H1 (cell line): ENCODE measurements at regions not wholly inside any gene's neighbourhood (a gene's known extent, or its start where the extent isn't known, plus 50 kb on each side); places are given as distances from the start of the nearest gene placed in this dataset.

ENCODE experiments used
- CTCF ChIA-PET: fragments of 300-600 bp; sonication (Branson Sonifier 250); formaldehyde crosslinking; loops from one replicate; lab custom pipeline; 2021; ENCODE audit not compliant: partially characterized antibody; lab: Charles Lee
- POLR2A ChIA-PET: fragments of 300-600 bp; sonication (Branson Sonifier 250); formaldehyde crosslinking; loops from one replicate; lab custom pipeline; 2021; ENCODE audit warnings: inconsistent platforms; ENCODE audit not compliant: partially characterized antibody; lab: Charles Lee
- DNase-seq, 2 experiments: peaks; one replicate each; pipeline versions ENCODE4 v3.0.0 to v3.0.0-alpha.2; 2010 to 2022; ENCODE audit warnings: low spot score in 2 of 2, low read depth in 1 of 2, mixed read lengths in 1 of 2
- FAIRE-seq: peaks from 2 replicates; lab custom pipeline; 2011; peaks lifted over from hg19 to GRCh38; lab: Jason Lieb, UNC
- H2AFZ ChIP-seq: 2 replicates; pipeline ENCODE4 v1.8.1; 2012; ENCODE audit warnings: low read length, inconsistent platforms
- H2AK5ac ChIP-seq: 2 replicates; pipeline ENCODE4 v1.6.1; 2013; ENCODE audit warnings: low read depth, low read length
- H2BK120ac ChIP-seq: replicated peaks from 2 replicates; pipeline ENCODE3; 2013; ENCODE audit warnings: low read depth, low read length, inconsistent platforms
- H2BK12ac ChIP-seq: 2 replicates; pipeline ENCODE4 v1.6.1; 2013; ENCODE audit warnings: low read depth, low read length
- H2BK15ac ChIP-seq: 2 replicates; pipeline ENCODE4 v1.6.1; 2013; ENCODE audit warnings: low read length
- H2BK20ac ChIP-seq: 2 replicates; pipeline ENCODE4 v1.6.1; 2013; ENCODE audit warnings: low read length
- H2BK5ac ChIP-seq: 2 replicates; pipeline ENCODE4 v1.6.1; 2013; ENCODE audit warnings: low read depth, low read length
- H3K14ac ChIP-seq: 2 replicates; pipeline ENCODE4 v1.6.1; 2013; ENCODE audit warnings: inconsistent platforms; ENCODE audit not compliant: insufficient read length
- H3K18ac ChIP-seq: 2 replicates; pipeline ENCODE4 v1.6.1; 2013; ENCODE audit warnings: low read length; ENCODE audit errors: extremely low read depth
- H3K23ac ChIP-seq: 2 replicates; pipeline ENCODE4 v1.6.1; 2013; ENCODE audit warnings: inconsistent platforms; ENCODE audit not compliant: insufficient read length
- H3K23me2 ChIP-seq: 2 replicates; pipeline ENCODE4 v1.6.1; 2013; ENCODE audit warnings: low read depth, low read length
- H3K27ac ChIP-seq: 2 replicates; pipeline ENCODE4 v1.6.1; 2011; ENCODE audit warnings: low read depth, low read length, inconsistent platforms
- H3K27me3 ChIP-seq, 4 experiments: replicated peaks in 1 of 4; 1 replicate in 1 of 4; 2 replicates in 3 of 4; pipeline versions ENCODE4 v1.6.1 to v1.8.1; 2011 to 2013; ENCODE audit warnings: low read length in 3 of 4, mild to moderate bottlenecking in 3 of 4, inconsistent platforms in 2 of 4, mixed read lengths in 2 of 4, moderate library complexity in 1 of 4; ENCODE audit not compliant: control insufficient read depth in 3 of 4, insufficient read depth in 3 of 4; ENCODE audit errors: extremely low read depth in 1 of 4
- H3K36me3 ChIP-seq, 4 experiments: 2 replicates each; pipeline versions ENCODE4 v1.6.1 to v1.8.1; 2011 to 2013; ENCODE audit warnings: mild to moderate bottlenecking in 4 of 4, low read length in 3 of 4, moderate library complexity in 2 of 4, control low read depth in 1 of 4, inconsistent platforms in 1 of 4; ENCODE audit not compliant: insufficient read depth in 4 of 4, control insufficient read depth in 2 of 4
- H3K4ac ChIP-seq: replicated peaks from 2 replicates; pipeline ENCODE3; 2013; ENCODE audit warnings: low read length, low read depth, mixed read lengths, inconsistent platforms; ENCODE audit not compliant: insufficient read length
- H3K4me1 ChIP-seq, 4 experiments: replicated peaks in 1 of 4; 1 replicate in 1 of 4; 2 replicates in 3 of 4; pipeline versions ENCODE4 v1.6.1 to v1.8.1; 2011 to 2013; ENCODE audit warnings: low read length in 3 of 4, inconsistent platforms in 2 of 4, mixed read lengths in 1 of 4; ENCODE audit not compliant: insufficient read depth in 4 of 4, control insufficient read depth in 3 of 4
- H3K4me2 ChIP-seq, 2 experiments: 2 replicates each; pipeline versions ENCODE4 v1.6.1 to v1.8.1; 2011 to 2013; ENCODE audit warnings: low read depth in 2 of 2, low read length in 2 of 2, control low read depth in 1 of 2, inconsistent platforms in 1 of 2, mild to moderate bottlenecking in 1 of 2; ENCODE audit not compliant: insufficient read depth in 1 of 2
- H3K4me3 ChIP-seq, 4 experiments: fragments of 200-600, 300-600 bp in 1 of 4; sonication (generic), shearing (Covaris generic), sonication (Bioruptor Twin) in 1 of 4; 2 replicates each; pipeline versions ENCODE4 v1.5.1 to v1.8.1; 2011 to 2016; ENCODE audit warnings: low read length in 4 of 4, low read depth in 3 of 4, control low read depth in 2 of 4, inconsistent platforms in 2 of 4, mild to moderate bottlenecking in 2 of 4, mixed read lengths in 1 of 4, moderate library complexity in 1 of 4; ENCODE audit not compliant: insufficient read depth in 2 of 4; ENCODE audit errors: extremely low read depth in 1 of 4
- H3K56ac ChIP-seq: replicated peaks from 2 replicates; pipeline ENCODE3; 2013; ENCODE audit warnings: low read depth, mild to moderate bottlenecking, mixed read lengths, low read length, inconsistent platforms; ENCODE audit not compliant: insufficient read length
- H3K79me1 ChIP-seq: 2 replicates; pipeline ENCODE4 v1.6.1; 2013; ENCODE audit warnings: low read depth, low read length, control low read depth
- H3K79me2 ChIP-seq, 2 experiments: 2 replicates each; pipeline versions ENCODE4 v1.6.1 to v1.8.1; 2012 to 2013; ENCODE audit warnings: low read length in 2 of 2, mild to moderate bottlenecking in 2 of 2, inconsistent platforms in 1 of 2; ENCODE audit not compliant: insufficient read depth in 2 of 2, control insufficient read depth in 1 of 2
- H3K9ac ChIP-seq, 4 experiments: replicated peaks in 1 of 4; 1 replicate in 1 of 4; 2 replicates in 3 of 4; pipeline versions ENCODE4 v1.6.1 to v1.8.1; 2011 to 2013; ENCODE audit warnings: low read depth in 3 of 4, low read length in 3 of 4, control low read depth in 2 of 4, mild to moderate bottlenecking in 2 of 4, moderate library complexity in 2 of 4, inconsistent platforms in 1 of 4; ENCODE audit errors: extremely low read depth in 1 of 4
- H3K9me3 ChIP-seq, 2 experiments: 2 replicates each; pipeline versions ENCODE4 v1.6.1 to v1.8.1; 2012 to 2013; ENCODE audit warnings: mild to moderate bottlenecking in 2 of 2, moderate library complexity in 2 of 2, control low read depth in 1 of 2, inconsistent platforms in 1 of 2, low read depth in 1 of 2, low read length in 1 of 2, mixed read lengths in 1 of 2; ENCODE audit not compliant: insufficient read depth in 2 of 2
- H4K20me1 ChIP-seq, 2 experiments: replicated peaks in 1 of 2; 2 replicates each; pipeline versions ENCODE3 to v1.8.1; 2011 to 2013; ENCODE audit warnings: inconsistent platforms in 2 of 2, low read length in 2 of 2, mild to moderate bottlenecking in 1 of 2; ENCODE audit not compliant: insufficient read depth in 2 of 2, control insufficient read depth in 1 of 2
- H4K5ac ChIP-seq: 2 replicates; pipeline ENCODE4 v1.6.1; 2013; ENCODE audit warnings: low read length, low read depth, mixed read lengths, inconsistent platforms; ENCODE audit not compliant: insufficient read length
- H4K8ac ChIP-seq: 2 replicates; pipeline ENCODE4 v1.8.0; 2013; ENCODE audit warnings: mild to moderate bottlenecking, moderate library complexity, low read length, inconsistent platforms; ENCODE audit not compliant: insufficient read depth; ENCODE audit errors: extremely low read depth
- H4K91ac ChIP-seq: replicated peaks from 2 replicates; pipeline ENCODE3; 2013; ENCODE audit warnings: low read length, mixed read lengths, inconsistent platforms; ENCODE audit not compliant: insufficient read length
- ATF3 ChIP-seq: IDR thresholded peaks from 2 replicates; pipeline ENCODE4 v1.6.1; 2011; ENCODE audit warnings: low read depth, mild to moderate bottlenecking, low read length; ENCODE audit not compliant: insufficient read depth
- BRCA1 ChIP-seq: IDR thresholded peaks from 2 replicates; pipeline ENCODE4 v1.6.1; 2012; ENCODE audit warnings: low read depth, low read length, improper control_type of control experiment
- CBX5 ChIP-seq: fragments of 300-800, 300-1000 bp; sonication (generic); IDR thresholded peaks from 2 replicates; pipeline ENCODE4 v1.7.1; 2016; ENCODE audit warnings: antibody characterized with exemption, low read length, low read depth
- CEBPB ChIP-seq: IDR thresholded peaks from 2 replicates; pipeline ENCODE4 v1.6.1; 2012; ENCODE audit warnings: low read depth, low read length
- EGR1 ChIP-seq: IDR thresholded peaks from 2 replicates; pipeline ENCODE4 v1.6.1; 2011; ENCODE audit warnings: low read depth, low read length, borderline replicate concordance
- NANOG ChIP-seq: IDR thresholded peaks from 2 replicates; pipeline ENCODE4 v1.6.1; 2011; ENCODE audit warnings: low read length, low read depth, mild to moderate bottlenecking, inconsistent platforms; ENCODE audit not compliant: insufficient read depth, poor library complexity, severe bottlenecking
- PHF8 ChIP-seq: fragments of 200-600 bp; sonication (generic); conservative IDR thresholded peaks from 2 replicates; pipeline ENCODE4 v1.7.1; 2012; ENCODE audit warnings: low read depth, mild to moderate bottlenecking, inconsistent platforms, low read length, moderate library complexity
- POU5F1 ChIP-seq: IDR thresholded peaks from 2 replicates; pipeline ENCODE4 v1.6.1; 2011; ENCODE audit warnings: low read depth, mild to moderate bottlenecking, low read length, moderate library complexity
- SRF ChIP-seq: IDR thresholded peaks from 2 replicates; pipeline ENCODE4 v1.6.1; 2011; ENCODE audit warnings: mild to moderate bottlenecking, low read depth, low read length, moderate library complexity
- TBP ChIP-seq: IDR thresholded peaks from 2 replicates; pipeline ENCODE4 v1.6.1; 2011; ENCODE audit warnings: low read depth, low read length, improper control_type of control experiment
- WGBS, 2 experiments: shearing (Covaris generic) in 1 of 2; methylation state at CpG; one replicate each; pipeline versions ENCODE4 v1.1.6 to v1.1.7; 2013 to 2015; ENCODE audit warnings: low lambda C conversion rate in 2 of 2, mixed read lengths in 2 of 2, inconsistent platforms in 1 of 2, low coverage in 1 of 2, missing lambda C conversion rate in 1 of 2; ENCODE audit not compliant: insufficient replicate concordance in 2 of 2, insufficient coverage in 1 of 2, insufficient read length in 1 of 2; ENCODE audit errors: extremely low coverage in 1 of 2, missing lambda C conversion rate in 1 of 2; 5-methylcytosine and 5-hydroxymethylcytosine counted together
- TF ChIP-seq, protein P1 (sequence below): IDR thresholded peaks from 2 replicates; pipeline ENCODE4 v1.6.1; 2012; ENCODE audit warnings: low read length, inconsistent platforms

- H2AK5ac ChIP-seq: no peak overlapping the region
- no peak overlapping the region for H2BK12ac ChIP-seq
- H3K18ac ChIP-seq: no peak overlapping the region
- no peaks in the 10 kb centered on the region for H4K20me1 ChIP-seq
- no peak overlapping the region for H3K4me3 ChIP-seq
- no peak overlapping the region for H3K14ac ChIP-seq
- no peak overlapping the region for H2BK20ac ChIP-seq
- CTCF ChIA-PET: interaction anchor here (0.7 to 1.6 kb wide), 8 partner anchors 9 to 211 kb away, joined by 3 to 6 read pairs (median 4); no protein-coding TSS in a partner anchor
- no peak overlapping the region for H2BK5ac ChIP-seq
- no peak overlapping the region for H3K23ac ChIP-seq
- H2AFZ ChIP-seq: no peak overlapping the region
- no peaks in the 10 kb centered on the region for H3K79me1 ChIP-seq
- WGBS, 2 experiments: 93% methylated on average over 4 of the region's 4 CpGs; no CpG with 5 or more reads in 1 of the 2 experiments
- no peaks in the 10 kb centered on the region for H3K36me3 ChIP-seq
- H3K56ac ChIP-seq: no peak overlapping the region
- FAIRE-seq: no peak
- no peaks in the 10 kb centered on the region for H3K23me2 ChIP-seq
- no peaks in the 10 kb centered on the region for H3K9me3 ChIP-seq
- H3K79me2 ChIP-seq: no peaks in the 10 kb centered on the region
- H3K27me3 ChIP-seq: peaks cover 0 to 3% (median under 1%) of the 10 kb centered on the region in 4 experiments; a peak in 2 of 7 replicates
- no peak for DNase-seq
- POLR2A ChIA-PET: no interaction called here
- H3K9ac ChIP-seq: no peak overlapping the region
- no peak overlapping the region for H4K8ac ChIP-seq
- no peak overlapping the region for H4K5ac ChIP-seq
- no peak overlapping the region for H2BK15ac ChIP-seq
- no peak overlapping the region for H4K91ac ChIP-seq
- no peak overlapping the region for H2BK120ac ChIP-seq
- H3K27ac ChIP-seq: no peak overlapping the region
- no peak overlapping the region for H3K4me2 ChIP-seq
- H3K4me1 ChIP-seq: peaks cover 0 to 1% (median 0%) of the 10 kb centered on the region in 4 experiments; a peak in 1 of 7 replicates
- H3K4ac ChIP-seq: no peak overlapping the region
- TF ChIP-seq BRCA1: no peak
- TF ChIP-seq ATF3: no peak
- TF ChIP-seq, protein P1, sequence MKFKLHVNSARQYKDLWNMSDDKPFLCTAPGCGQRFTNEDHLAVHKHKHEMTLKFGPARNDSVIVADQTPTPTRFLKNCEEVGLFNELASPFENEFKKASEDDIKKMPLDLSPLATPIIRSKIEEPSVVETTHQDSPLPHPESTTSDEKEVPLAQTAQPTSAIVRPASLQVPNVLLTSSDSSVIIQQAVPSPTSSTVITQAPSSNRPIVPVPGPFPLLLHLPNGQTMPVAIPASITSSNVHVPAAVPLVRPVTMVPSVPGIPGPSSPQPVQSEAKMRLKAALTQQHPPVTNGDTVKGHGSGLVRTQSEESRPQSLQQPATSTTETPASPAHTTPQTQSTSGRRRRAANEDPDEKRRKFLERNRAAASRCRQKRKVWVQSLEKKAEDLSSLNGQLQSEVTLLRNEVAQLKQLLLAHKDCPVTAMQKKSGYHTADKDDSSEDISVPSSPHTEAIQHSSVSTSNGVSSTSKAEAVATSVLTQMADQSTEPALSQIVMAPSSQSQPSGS: no peak
- no peak for TF ChIP-seq PHF8
- no peak for TF ChIP-seq POU5F1
- TF ChIP-seq EGR1: no peak
- TF ChIP-seq TBP: no peak
- TF ChIP-seq CBX5: no peak
- no peak for TF ChIP-seq CEBPB
- no peak for TF ChIP-seq NANOG
- TF ChIP-seq SRF: no peak
Observed at GRCh38 chr12:114192013-114192412, 213.9 kb downstream of the TBX5 start.
